Lower leg skin (tissue), 3 donors: ENCODE measurements at regions not wholly inside any gene's neighbourhood (a gene's known extent, or its start where the extent isn't known, plus 50 kb on each side); places are given as distances from the start of the nearest gene placed in this dataset.

Experiments
- CTCF ChIP-seq, 3 donors: fragments of 450-650 bp; IDR thresholded peaks; one replicate each; pipeline ENCODE4 v1.5.1; 2016; ENCODE audit warnings: antibody characterized with exemption in 3 of 3, mild to moderate bottlenecking in 3 of 3, moderate library complexity in 2 of 3
- POLR2A ChIP-seq, 2 donors: fragments of 450-650 bp; IDR thresholded peaks; one replicate each; pipeline ENCODE4 v1.6.1; 2016 to 2017; ENCODE audit warnings: antibody characterized with exemption in 2 of 2, mild to moderate bottlenecking in 1 of 2, moderate library complexity in 1 of 2

DNA sequence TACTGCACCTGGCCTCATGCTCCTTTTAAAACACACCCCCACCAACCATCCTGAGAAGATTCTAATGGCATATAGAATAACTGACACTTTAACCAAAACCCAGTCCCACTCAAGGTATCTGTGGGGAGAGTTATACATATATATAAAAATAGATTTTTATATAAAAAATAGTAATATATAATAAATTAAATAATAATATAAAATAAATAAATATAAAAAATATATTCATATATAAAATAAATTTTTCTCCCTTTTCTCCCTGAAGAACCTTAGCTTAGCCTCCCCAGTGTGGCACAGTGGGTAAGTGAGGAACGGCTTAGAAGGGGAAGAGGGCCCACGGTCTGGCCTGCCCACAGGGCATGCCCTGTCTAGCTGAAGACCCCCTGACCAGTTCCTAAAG, 51.1 kb upstream of the SSBP2 start:
- no peak for TF ChIP-seq CTCF (IDR thresholded peaks at IDR 0.05)
- no peak for TF ChIP-seq POLR2A (IDR thresholded peaks at IDR 0.05)
